ENCODE measurements at regions not wholly inside any gene's neighbourhood (a gene's known extent, or its start where the extent isn't known, plus 50 kb on each side); places are given as distances from the start of the nearest gene placed in this dataset.

DNA sequence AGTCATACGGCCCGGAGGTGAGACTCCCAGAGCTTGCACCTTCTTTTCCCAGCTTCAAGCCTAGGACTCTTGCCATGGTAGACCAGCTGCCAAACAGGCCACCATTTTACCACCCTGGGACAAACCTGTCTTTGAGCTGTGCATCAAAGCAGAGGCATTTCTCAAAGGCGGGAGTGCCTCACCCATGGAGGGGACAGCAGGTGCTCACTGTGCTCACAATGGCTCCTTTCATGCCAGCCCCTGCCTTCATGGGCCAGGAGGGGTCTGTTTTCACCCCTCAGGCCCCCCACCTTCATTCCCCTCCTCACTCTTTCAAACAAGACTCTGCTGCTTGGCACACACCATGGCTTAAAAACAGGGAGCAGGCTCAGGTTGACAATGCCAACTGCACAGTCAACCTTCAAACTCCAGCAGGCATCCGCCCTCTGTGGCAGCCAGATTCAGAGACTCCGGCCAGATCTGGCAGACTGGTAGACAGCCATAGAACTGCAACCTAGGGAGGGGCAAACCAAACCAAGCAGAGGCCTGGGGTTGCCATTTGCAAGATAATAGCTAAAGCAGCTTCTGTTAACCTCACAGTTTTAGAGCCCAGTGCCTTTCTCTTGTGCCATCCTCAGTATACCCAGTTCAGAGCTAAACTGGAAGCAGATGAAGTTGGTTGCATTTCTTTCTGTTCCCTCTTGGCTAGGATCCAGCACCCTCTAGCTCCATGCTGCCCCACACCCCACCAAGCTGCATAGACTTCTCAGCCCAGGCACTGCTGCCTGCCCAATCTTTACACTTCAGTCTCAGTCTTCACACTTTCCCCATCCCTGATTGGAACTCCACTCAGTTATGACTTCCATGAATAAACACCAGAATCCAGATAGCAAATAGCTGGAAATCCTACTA is 93.9 kb upstream of the SPATA13 start:
- no peak for TF ChIP-seq POLR2A (IDR thresholded peaks at IDR 0.05; ENCODE audit: low read depth, low read length)
- TF ChIP-seq POLR2AphosphoS5 (IDR thresholded peaks at IDR 0.05; ENCODE audit: insufficient read depth, low read depth, low read length): no peak
- TF ChIP-seq, protein P1, sequence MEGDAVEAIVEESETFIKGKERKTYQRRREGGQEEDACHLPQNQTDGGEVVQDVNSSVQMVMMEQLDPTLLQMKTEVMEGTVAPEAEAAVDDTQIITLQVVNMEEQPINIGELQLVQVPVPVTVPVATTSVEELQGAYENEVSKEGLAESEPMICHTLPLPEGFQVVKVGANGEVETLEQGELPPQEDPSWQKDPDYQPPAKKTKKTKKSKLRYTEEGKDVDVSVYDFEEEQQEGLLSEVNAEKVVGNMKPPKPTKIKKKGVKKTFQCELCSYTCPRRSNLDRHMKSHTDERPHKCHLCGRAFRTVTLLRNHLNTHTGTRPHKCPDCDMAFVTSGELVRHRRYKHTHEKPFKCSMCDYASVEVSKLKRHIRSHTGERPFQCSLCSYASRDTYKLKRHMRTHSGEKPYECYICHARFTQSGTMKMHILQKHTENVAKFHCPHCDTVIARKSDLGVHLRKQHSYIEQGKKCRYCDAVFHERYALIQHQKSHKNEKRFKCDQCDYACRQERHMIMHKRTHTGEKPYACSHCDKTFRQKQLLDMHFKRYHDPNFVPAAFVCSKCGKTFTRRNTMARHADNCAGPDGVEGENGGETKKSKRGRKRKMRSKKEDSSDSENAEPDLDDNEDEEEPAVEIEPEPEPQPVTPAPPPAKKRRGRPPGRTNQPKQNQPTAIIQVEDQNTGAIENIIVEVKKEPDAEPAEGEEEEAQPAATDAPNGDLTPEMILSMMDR (IDR thresholded peaks at IDR 0.05; ENCODE audit: extremely low read depth in 1 of 2, insufficient read depth in 1 of 2, low read depth in 1 of 2, low read length in 2 of 2): no peak
- TF ChIP-seq, protein P2, sequence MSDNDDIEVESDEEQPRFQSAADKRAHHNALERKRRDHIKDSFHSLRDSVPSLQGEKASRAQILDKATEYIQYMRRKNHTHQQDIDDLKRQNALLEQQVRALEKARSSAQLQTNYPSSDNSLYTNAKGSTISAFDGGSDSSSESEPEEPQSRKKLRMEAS (IDR thresholded peaks at IDR 0.05; ENCODE audit: insufficient read depth, insufficient read length): no peak
- no peak for TF ChIP-seq MYC (IDR thresholded peaks at IDR 0.05; ENCODE audit: low read depth, low read length)

Measured in endothelial cell of umbilical vein (primary cell).